SH-SY5Y (cell line): ENCODE measurements at regions not wholly inside any gene's neighbourhood (a gene's known extent, or its start where the extent isn't known, plus 50 kb on each side); places are given as distances from the start of the nearest gene placed in this dataset.

Experiments used
- GATA2 ChIP-seq: IDR thresholded peaks from 2 replicates; pipeline ENCODE4 v1.6.1; 2011; ENCODE audit warnings: mild to moderate bottlenecking, low read depth, low read length
- GATA3 ChIP-seq: IDR thresholded peaks from 2 replicates; pipeline ENCODE4 v1.6.1; 2011; ENCODE audit warnings: low read depth, mild to moderate bottlenecking, low read length, moderate library complexity

DNA sequence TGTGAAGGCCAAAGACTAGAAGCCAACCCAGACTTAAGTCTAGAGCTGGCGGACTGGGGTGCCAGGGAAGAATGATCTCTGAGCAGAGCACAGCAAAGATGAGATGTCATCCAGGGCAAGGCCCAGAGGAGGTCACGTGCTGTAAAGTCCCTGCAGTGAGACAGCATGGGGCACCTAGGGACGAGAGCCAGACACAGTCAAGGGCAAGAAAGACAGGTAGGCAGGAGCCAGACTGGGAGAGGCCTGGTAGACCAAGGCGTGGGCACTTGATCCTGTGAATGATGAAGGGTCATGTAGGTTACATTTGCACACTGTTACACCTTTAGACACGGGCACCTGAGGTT, 379.7 kb upstream of the PROK2 start:
- no peak for TF ChIP-seq GATA2
- TF ChIP-seq GATA3 = no peak
